ENCODE measurements at regions not wholly inside any gene's neighbourhood (a gene's known extent, or its start where the extent isn't known, plus 50 kb on each side); places are given as distances from the start of the nearest gene placed in this dataset.

- no peak for DNase-seq
- Histone ChIP-seq H3K9me3 (no peaks in the 10 kb centered on the region), H3K27me3 (no peaks in the 10 kb centered on the region), H3K4me3 (no peak overlapping the region), H3K27ac (no peak overlapping the region), H3K36me3 (no peaks in the 10 kb centered on the region), H3K4me1 (no peaks in the 10 kb centered on the region)
- no peak for TF ChIP-seq POLR2A (IDR thresholded peaks at IDR 0.05)
- TF ChIP-seq, protein P1, sequence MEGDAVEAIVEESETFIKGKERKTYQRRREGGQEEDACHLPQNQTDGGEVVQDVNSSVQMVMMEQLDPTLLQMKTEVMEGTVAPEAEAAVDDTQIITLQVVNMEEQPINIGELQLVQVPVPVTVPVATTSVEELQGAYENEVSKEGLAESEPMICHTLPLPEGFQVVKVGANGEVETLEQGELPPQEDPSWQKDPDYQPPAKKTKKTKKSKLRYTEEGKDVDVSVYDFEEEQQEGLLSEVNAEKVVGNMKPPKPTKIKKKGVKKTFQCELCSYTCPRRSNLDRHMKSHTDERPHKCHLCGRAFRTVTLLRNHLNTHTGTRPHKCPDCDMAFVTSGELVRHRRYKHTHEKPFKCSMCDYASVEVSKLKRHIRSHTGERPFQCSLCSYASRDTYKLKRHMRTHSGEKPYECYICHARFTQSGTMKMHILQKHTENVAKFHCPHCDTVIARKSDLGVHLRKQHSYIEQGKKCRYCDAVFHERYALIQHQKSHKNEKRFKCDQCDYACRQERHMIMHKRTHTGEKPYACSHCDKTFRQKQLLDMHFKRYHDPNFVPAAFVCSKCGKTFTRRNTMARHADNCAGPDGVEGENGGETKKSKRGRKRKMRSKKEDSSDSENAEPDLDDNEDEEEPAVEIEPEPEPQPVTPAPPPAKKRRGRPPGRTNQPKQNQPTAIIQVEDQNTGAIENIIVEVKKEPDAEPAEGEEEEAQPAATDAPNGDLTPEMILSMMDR (IDR thresholded peaks at IDR 0.05) = no peak
Observed at GRCh38 chr2:36302911-36303310, 52.7 kb upstream of the CRIM1 start.

GRCh38 chr2:36301843-36302242 lies 53.7 kb upstream of the CRIM1 start:
- Histone ChIP-seq H3K4me3 (no peak overlapping the region), H3K4me1 (no peaks in the 10 kb centered on the region), H3K36me3 (no peaks in the 10 kb centered on the region), H3K27me3 (no peaks in the 10 kb centered on the region), H3K27ac (no peak overlapping the region), H3K9me3 (no peaks in the 10 kb centered on the region)
- no peak for DNase-seq
- TF ChIP-seq, protein P1 (IDR thresholded peaks at IDR 0.05) = no peak
- no peak for TF ChIP-seq POLR2A (IDR thresholded peaks at IDR 0.05)

DNA sequence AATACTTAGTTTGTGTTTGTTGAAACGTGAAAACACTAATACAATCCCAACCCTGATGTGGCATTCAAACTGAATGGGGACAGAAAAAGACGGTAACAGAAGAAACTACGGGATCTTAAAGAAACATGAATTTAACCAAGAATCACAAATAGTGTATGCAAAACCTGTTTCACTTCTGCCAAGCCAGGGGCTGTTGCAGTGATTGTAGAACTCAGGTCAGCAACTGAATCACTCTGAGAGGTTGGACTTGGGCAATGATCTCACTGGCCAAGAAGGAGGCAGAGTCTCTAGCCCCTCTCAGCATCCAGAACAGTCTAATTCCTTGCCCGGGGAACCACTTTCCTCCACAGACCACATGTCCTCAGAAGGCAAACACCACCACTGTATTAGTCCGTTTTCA lies 54.9 kb upstream of the CRIM1 start:
- Histone ChIP-seq H3K36me3 (no peaks in the 10 kb centered on the region), H3K4me3 (no peak overlapping the region), H3K27ac (no peak overlapping the region), H3K9me3 (no peaks in the 10 kb centered on the region), H3K27me3 (no peaks in the 10 kb centered on the region), H3K4me1 (no peaks in the 10 kb centered on the region)
- DNase-seq = no peak
- TF ChIP-seq, protein P1 (IDR thresholded peaks at IDR 0.05) = no peak
- no peak for TF ChIP-seq POLR2A (IDR thresholded peaks at IDR 0.05)

GRCh38 chr2:36296798-36297197 lies 58.8 kb upstream of the CRIM1 start:
- no peak overlapping the region for H3K4me3 ChIP-seq
- DNase-seq = no peak
- H3K27ac ChIP-seq = no peak overlapping the region
- H3K27me3 ChIP-seq = no peaks in the 10 kb centered on the region
- TF ChIP-seq, protein P1 (IDR thresholded peaks at IDR 0.05) = no peak
- no peak for TF ChIP-seq POLR2A (IDR thresholded peaks at IDR 0.05)
- H3K4me1 ChIP-seq = no peaks in the 10 kb centered on the region
- no peaks in the 10 kb centered on the region for H3K36me3 ChIP-seq
- no peaks in the 10 kb centered on the region for H3K9me3 ChIP-seq

GRCh38 chr2:36294316-36294721 lies 61.3 kb upstream of the CRIM1 start:
- Histone ChIP-seq H3K9me3 (no peaks in the 10 kb centered on the region), H3K4me1 (no peaks in the 10 kb centered on the region), H3K36me3 (no peaks in the 10 kb centered on the region), H3K27ac (no peak overlapping the region), H3K4me3 (no peak overlapping the region), H3K27me3 (no peaks in the 10 kb centered on the region)
- no peak for DNase-seq
- TF ChIP-seq POLR2A (IDR thresholded peaks at IDR 0.05) = no peak
- TF ChIP-seq, protein P1 (IDR thresholded peaks at IDR 0.05) = no peak

GRCh38 chr2:36290306-36290856 lies 65.2 kb upstream of the CRIM1 start:
- no peak for DNase-seq
- TF ChIP-seq, protein P1 (IDR thresholded peaks at IDR 0.05) = no peak
- TF ChIP-seq POLR2A (IDR thresholded peaks at IDR 0.05) = no peak
- no peak overlapping the region for H3K27ac ChIP-seq

More at GRCh38 chr2:36290306-36290856, 65.2 kb upstream of the CRIM1 start:
- no peak overlapping the region for H3K4me3 ChIP-seq
- no peaks in the 10 kb centered on the region for H3K9me3 ChIP-seq
- no peaks in the 10 kb centered on the region for H3K27me3 ChIP-seq
- no peaks in the 10 kb centered on the region for H3K36me3 ChIP-seq
- H3K4me1 ChIP-seq = no peaks in the 10 kb centered on the region
